GM18505 (cell line): ENCODE measurements at regions not wholly inside any gene's neighbourhood (a gene's known extent, or its start where the extent isn't known, plus 50 kb on each side); places are given as distances from the start of the nearest gene placed in this dataset.

Experiments
- ATAC-seq: cut with Tn5 transposase; IDR thresholded peaks from one replicate; pipeline ENCODE4 v1.9.1; 2021; ENCODE audit not compliant: unreplicated experiment
- POLR2A ChIP-seq: IDR thresholded peaks from 4 replicates; pipeline ENCODE4 v1.6.1; 2011; ENCODE audit warnings: borderline replicate concordance; ENCODE audit not compliant: insufficient read depth, insufficient read length; ENCODE audit errors: extremely low read depth

GRCh38 chr2:128695646-128696220 lies 377.1 kb upstream of the HS6ST1 start:
- ATAC-seq, result no peak
- TF ChIP-seq POLR2A, result no peak

DNA sequence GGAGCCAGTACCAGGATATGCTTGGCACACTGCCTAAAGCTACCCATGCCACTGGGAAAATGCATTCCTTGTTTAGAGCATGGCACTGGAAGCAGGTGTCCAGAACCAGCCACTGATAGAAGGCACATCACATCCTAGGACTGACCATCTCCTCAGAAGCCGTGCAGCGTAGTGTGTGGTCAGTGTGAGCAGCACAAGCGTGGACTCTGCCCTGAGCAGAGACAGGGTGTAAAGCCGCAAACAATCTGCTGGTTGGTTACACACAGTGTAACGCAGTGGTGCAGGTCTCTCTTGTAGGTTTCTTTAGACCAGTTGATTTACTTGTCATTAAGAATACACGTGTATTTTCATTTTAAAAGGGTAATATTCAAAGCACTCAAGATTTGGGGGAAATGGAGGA lies 377.8 kb upstream of the HS6ST1 start:
- no peak for TF ChIP-seq POLR2A
- no peak for ATAC-seq

- no peak for TF ChIP-seq POLR2A
- ATAC-seq, result no peak
Observed at GRCh38 chr2:128701418-128701817, 382.8 kb upstream of the HS6ST1 start.

DNA sequence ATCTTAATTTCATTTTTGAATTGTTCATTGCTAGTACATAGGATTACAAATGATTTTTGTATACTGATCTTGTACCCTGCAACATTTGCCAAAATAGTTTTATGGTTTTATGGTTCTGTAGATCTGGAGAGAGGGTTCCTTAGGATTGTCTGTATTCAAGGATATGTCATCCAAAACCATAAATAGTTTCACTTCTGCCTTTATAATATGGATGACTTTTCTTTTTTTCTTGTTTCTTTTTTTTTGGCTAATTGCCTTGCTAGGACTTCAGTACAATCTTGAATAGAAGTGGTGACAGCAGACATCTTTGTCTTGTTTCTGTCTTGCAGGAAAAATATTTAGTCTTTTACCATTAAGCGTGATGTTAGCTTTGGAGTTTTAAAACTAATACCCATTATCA lies 383.9 kb upstream of the HS6ST1 start:
- no peak for ATAC-seq
- no peak for TF ChIP-seq POLR2A

DNA sequence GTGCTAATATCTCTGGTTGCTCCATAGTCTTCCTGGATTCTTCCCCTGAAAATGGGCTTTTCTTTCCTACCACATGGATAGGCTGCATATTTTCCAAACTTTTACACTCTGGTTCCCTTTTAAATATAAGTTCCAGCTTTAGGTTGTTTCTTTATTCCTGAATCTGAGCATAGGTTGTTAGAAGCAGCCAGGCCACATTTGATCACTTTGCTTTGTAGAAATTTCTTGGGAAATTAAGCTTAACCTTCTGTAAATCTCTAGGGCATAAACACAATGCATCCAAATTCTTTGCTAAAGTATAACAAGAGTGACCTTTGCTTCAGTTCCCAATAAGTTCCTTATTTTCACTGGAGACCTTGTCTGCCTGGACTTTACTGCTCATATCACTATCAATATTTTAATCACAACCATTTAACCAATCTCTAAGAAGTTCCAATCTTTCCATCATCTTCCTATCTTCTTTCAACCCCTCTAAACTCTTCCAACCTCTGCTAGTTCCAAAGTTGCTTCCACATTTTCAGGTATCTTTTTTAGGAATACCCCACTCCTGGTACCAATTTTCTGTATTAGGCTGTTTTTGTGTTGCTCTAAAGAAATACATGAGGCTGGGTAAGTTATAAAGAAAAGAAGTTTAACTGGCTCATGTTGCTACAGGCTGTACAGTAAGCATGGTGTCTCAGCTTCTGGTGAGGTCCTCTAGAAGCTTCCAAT lies 389.6 kb upstream of the HS6ST1 start:
- no peak for ATAC-seq

DNA sequence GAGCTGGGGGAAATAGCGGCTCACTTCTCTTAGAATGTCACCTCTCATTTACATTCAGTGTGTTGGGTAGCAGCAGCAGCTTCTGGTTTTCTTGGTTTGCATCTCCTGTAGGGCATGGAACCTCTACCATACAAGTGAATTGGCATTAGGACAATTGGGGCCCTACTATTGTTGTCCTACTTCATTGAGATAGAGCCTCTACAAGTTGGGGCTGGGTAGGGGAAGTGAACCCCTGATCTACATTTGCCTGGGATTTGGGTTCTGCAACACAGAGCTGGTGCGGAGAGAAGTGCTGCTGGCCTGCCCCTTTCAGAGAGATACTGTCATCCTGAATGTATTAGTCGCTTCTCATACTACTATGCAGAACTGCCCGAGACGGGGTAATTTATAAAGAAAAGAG lies 391.6 kb upstream of the HS6ST1 start:
- TF ChIP-seq POLR2A, result no peak
- no peak for ATAC-seq

More for the DNA sequence above, 389.6 kb upstream of the HS6ST1 start:
- no peak for TF ChIP-seq POLR2A

DNA sequence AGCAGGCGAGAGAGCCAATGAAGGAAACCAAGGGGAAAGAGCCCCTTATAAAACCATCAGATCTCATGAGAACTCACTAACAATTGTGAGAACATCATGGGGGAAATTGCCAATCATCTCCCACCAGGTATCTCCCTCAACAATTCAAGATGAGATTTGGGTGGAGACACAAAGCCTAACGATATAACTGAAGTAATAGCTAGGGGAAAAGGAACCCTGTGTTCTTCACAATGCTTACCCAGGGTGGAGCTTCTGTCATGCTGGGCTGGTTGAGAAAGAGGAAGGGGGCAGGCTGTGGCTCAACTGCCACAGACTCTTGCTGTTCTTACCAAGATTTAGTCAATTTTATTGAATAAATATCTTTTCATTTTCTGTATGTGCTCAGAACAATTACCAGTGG lies 392.1 kb upstream of the HS6ST1 start:
- no peak for ATAC-seq
- no peak for TF ChIP-seq POLR2A

- TF ChIP-seq POLR2A, result no peak
- ATAC-seq, result no peak
Observed at GRCh38 chr2:128714285-128714684, 395.6 kb upstream of the HS6ST1 start.

DNA sequence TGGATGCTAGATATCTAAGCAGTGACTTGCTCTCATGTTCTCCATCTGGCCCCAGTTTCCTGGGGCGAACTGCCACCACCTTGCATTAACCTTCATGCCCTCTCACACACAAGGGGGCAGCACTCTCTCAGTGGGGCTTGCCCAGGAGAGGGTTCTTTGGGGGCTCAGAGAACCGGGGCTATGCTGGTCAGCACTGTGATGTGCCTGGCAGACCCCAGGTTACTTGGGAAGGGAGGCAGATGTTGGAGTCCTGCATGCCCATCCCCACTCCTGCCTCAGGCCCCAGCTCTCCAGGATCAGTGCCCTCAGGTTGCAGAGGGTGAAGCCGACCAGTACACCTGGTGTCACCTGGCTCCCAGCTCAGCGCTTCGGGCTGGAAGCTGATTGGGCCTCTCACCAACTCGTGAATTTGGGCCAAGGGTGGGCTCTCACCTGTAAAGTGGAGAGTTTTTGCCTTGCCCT lies 396.2 kb upstream of the HS6ST1 start:
- TF ChIP-seq POLR2A, result no peak
- no peak for ATAC-seq

GRCh38 chr2:128715360-128715759 lies 396.7 kb upstream of the HS6ST1 start:
- no peak for ATAC-seq
- no peak for TF ChIP-seq POLR2A

DNA sequence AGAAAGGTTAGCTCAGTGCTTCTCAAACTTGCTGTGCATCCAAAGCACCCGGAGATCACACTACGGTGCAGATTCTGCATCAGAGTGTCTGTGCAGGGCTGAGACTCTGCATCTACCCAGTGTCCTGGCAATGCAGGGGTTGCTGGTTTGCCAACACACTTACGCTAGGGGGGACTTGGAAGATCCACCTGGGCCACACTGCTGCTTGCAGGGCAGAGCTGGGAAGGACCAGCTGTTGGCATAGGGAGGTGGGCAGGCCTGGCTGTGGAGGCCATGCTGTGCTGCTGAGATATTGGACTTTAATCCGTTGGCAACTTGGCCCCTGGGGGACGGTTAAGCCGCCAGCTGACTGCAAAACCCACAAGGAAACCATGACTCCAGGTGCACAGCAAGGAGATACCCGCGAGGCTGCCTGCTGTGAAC lies 397.6 kb upstream of the HS6ST1 start:
- no peak for ATAC-seq
- TF ChIP-seq POLR2A, result no peak

GRCh38 chr2:128717758-128718710 lies 399.4 kb upstream of the HS6ST1 start:
- TF ChIP-seq POLR2A, result no peak
- ATAC-seq, result no peak
